ENCODE measurements at regions not wholly inside any gene's neighbourhood (a gene's known extent, or its start where the extent isn't known, plus 50 kb on each side); places are given as distances from the start of the nearest gene placed in this dataset.

DNA sequence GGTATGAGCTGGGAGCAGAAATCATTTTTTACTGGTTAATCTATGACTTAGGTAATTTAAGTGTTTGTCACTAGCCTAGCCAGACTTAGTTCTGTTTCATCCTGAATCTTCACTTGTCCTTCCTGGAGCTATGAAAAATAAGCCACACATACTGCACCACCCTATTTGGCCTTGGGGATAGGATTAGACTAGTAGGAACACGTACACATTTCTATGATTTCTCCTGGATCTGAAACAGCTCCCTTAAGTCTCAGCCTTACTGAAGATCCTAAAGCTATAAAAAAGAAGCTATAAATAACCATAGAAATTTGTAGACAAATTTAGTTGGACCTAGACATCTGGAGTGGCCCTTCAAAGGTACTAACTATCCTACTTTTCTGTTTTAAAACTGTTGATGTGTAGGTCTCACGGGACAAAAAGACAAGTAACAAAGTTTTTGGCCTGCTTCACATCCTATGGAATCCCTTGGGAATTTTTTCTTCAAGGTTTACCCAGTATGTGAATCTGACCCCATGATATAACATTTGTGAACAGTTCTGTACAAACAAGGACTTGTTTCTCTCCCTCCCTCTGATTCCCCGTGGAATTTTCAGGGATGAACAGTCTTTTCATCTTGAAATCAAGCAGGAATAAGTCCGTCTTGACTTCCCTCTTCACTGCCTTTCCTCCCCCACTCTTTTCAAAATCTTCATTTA, 275.0 kb downstream of the FAM76B start:
- H3K36me3 ChIP-seq (ENCODE audit: control insufficient read depth, insufficient read depth, low read length), result no peaks in the 10 kb centered on the region
- no peak overlapping the region for H3K4me3 ChIP-seq (replicated peaks; ENCODE audit: low read depth, low read length)
- no peaks in the 10 kb centered on the region; the same call in 1 of the 2 replicates for H3K27me3 ChIP-seq (replicated peaks; ENCODE audit: control insufficient read depth, insufficient read depth, low read length)
- TF ChIP-seq, protein P1, sequence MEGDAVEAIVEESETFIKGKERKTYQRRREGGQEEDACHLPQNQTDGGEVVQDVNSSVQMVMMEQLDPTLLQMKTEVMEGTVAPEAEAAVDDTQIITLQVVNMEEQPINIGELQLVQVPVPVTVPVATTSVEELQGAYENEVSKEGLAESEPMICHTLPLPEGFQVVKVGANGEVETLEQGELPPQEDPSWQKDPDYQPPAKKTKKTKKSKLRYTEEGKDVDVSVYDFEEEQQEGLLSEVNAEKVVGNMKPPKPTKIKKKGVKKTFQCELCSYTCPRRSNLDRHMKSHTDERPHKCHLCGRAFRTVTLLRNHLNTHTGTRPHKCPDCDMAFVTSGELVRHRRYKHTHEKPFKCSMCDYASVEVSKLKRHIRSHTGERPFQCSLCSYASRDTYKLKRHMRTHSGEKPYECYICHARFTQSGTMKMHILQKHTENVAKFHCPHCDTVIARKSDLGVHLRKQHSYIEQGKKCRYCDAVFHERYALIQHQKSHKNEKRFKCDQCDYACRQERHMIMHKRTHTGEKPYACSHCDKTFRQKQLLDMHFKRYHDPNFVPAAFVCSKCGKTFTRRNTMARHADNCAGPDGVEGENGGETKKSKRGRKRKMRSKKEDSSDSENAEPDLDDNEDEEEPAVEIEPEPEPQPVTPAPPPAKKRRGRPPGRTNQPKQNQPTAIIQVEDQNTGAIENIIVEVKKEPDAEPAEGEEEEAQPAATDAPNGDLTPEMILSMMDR (IDR thresholded peaks at IDR 0.05; ENCODE audit: insufficient read depth, low read length, poor library complexity, severe bottlenecking), result no peak
- DNase-seq (ENCODE audit: extremely low read depth, insufficient read length), result no peak

DNA sequence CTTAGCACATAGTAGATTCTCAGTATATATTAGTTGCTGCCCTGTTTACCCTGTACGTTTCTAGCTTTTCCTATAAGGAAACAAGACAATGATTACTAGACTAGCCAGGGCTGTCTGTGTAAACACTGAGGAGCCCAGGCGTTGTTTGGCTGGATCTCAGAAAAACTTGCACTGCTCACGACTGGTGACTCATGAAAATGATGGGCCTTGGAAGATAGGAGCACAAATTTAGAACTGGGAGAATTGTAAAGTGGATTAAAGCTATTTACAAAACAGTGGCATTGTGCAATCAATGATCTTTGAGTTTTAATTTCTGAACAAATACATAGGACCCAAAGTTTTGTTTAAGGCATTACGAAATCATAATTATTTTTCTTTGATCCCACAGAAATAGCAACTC, 276.9 kb downstream of the FAM76B start:
- TF ChIP-seq, protein P1 (IDR thresholded peaks at IDR 0.05; ENCODE audit: insufficient read depth, low read length, poor library complexity, severe bottlenecking), result no peak
- Histone ChIP-seq H3K27me3 (replicated peaks; ENCODE audit: control insufficient read depth, insufficient read depth, low read length) (no peaks in the 10 kb centered on the region; the same call in 1 of the 2 replicates), H3K4me3 (replicated peaks; ENCODE audit: low read depth, low read length) (no peak overlapping the region), H3K36me3 (ENCODE audit: control insufficient read depth, insufficient read depth, low read length) (no peaks in the 10 kb centered on the region)
- DNase-seq (ENCODE audit: extremely low read depth, insufficient read length), result no peak

DNA sequence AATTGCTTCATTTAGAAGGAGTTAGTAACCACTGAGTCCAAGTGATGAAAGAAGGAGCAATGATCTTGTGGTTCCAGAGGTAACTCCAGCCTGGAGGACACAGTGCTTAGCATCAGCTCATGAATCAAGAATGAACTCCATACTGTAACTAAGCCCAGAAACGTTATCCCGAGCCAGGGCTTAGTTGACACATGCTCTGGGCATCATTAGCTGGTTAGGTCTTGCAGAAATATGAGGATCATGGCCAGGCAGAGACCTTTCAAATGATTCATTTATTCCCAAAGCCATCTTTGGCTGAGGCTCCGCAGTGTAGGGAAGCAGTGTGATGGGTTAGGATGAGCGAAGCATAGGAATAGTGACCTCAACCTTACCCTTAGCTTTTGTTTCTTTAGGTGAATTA, 277.4 kb downstream of the FAM76B start:
- Histone ChIP-seq H3K36me3 (ENCODE audit: control insufficient read depth, insufficient read depth, low read length) (no peaks in the 10 kb centered on the region), H3K4me3 (replicated peaks; ENCODE audit: low read depth, low read length) (no peak overlapping the region), H3K27me3 (replicated peaks; ENCODE audit: control insufficient read depth, insufficient read depth, low read length) (no peaks in the 10 kb centered on the region; the same call in 1 of the 2 replicates)
- TF ChIP-seq, protein P1 (IDR thresholded peaks at IDR 0.05; ENCODE audit: insufficient read depth, low read length, poor library complexity, severe bottlenecking), result no peak
- no peak for DNase-seq (ENCODE audit: extremely low read depth, insufficient read length)

DNA sequence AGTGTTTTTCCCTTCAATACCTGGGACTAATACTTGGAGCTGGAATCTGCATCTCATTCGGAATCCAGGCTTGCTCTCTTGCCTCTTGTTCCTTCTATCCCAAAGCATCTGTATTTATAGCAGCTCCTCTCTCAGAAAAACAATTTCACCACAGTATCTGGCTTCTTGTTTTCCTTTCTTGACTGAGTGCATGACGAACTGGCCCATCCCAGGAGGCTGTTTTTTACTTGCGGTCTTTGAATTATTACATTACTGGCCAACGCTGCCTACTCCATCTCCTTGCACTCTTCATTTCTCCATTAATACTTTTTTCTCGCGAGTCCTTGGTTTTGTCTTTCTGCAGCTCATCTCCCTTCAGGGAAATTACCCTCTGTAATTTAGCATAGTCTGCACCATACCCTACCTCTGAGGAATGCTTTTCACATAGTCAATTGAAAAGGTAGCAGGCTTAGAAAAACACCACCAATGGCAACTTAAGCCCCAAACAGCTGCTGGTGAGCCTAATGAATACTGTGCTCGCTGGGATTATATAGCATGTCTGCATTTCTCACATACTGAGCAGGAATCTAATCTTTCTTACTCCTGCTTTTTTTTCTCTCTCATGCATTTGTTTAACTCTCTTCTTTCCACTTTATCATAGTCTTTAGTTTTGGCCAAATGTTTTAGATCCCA, 277.4 kb upstream of the SESN3 start:
- H3K27me3 ChIP-seq (replicated peaks; ENCODE audit: control insufficient read depth, insufficient read depth, low read length), result no peaks in the 10 kb centered on the region; the same call in 1 of the 2 replicates
- no peak for DNase-seq (ENCODE audit: extremely low read depth, insufficient read length)
- H3K4me3 ChIP-seq (replicated peaks; ENCODE audit: low read depth, low read length), result no peak overlapping the region
- TF ChIP-seq, protein P1 (IDR thresholded peaks at IDR 0.05; ENCODE audit: insufficient read depth, low read length, poor library complexity, severe bottlenecking), result no peak
- H3K36me3 ChIP-seq (ENCODE audit: control insufficient read depth, insufficient read depth, low read length), result no peaks in the 10 kb centered on the region

DNA sequence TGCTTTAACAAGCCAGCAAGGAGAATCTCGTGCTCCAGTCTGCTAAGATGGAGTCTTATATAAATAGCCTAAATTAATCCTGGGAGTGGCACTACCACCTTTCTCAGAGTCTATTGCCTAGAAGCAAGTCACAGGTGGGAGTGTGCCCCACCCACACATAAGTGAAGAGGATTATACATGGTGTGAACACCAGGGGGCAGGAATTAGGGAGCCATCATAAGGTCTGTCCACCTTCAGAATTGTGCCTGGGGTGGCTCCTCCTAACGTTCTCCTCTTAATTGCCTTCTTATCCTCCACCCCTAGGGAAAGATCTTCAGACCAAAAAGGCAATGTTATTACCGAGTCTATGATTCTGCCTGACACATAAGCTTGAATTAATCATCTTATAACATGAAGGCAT, 276.8 kb upstream of the SESN3 start:
- H3K36me3 ChIP-seq (ENCODE audit: control insufficient read depth, insufficient read depth, low read length), result no peaks in the 10 kb centered on the region
- TF ChIP-seq, protein P1 (IDR thresholded peaks at IDR 0.05; ENCODE audit: insufficient read depth, low read length, poor library complexity, severe bottlenecking), result no peak
- no peak for DNase-seq (ENCODE audit: extremely low read depth, insufficient read length)
- H3K27me3 ChIP-seq (replicated peaks; ENCODE audit: control insufficient read depth, insufficient read depth, low read length), result no peaks in the 10 kb centered on the region; the same call in 1 of the 2 replicates
- H3K4me3 ChIP-seq (replicated peaks; ENCODE audit: low read depth, low read length), result no peak overlapping the region

All from GM06990 (cell line).